T47D (cell line): ENCODE measurements at regions not wholly inside any gene's neighbourhood (a gene's known extent, or its start where the extent isn't known, plus 50 kb on each side); places are given as distances from the start of the nearest gene placed in this dataset.

ENCODE experiments used
- DNase-seq, 2 experiments: peaks; one replicate each; pipeline versions ENCODE4 v3.0.0 to v3.0.0-alpha.2; 2011 to 2012; ENCODE audit warnings: low read depth in 1 of 2, low spot score in 1 of 2
- JUND ChIP-seq: IDR thresholded peaks from 2 replicates; pipeline ENCODE4 v1.6.1; 2012; ENCODE audit warnings: low read depth
- in situ Hi-C: cut with HindIII; loops from 2 replicates; pipeline ENCODE4 v1.10.0; 2016; ENCODE audit warnings: low sequenced_read_pairs, low pct_unique_long_range_greater_than_20kb

DNA sequence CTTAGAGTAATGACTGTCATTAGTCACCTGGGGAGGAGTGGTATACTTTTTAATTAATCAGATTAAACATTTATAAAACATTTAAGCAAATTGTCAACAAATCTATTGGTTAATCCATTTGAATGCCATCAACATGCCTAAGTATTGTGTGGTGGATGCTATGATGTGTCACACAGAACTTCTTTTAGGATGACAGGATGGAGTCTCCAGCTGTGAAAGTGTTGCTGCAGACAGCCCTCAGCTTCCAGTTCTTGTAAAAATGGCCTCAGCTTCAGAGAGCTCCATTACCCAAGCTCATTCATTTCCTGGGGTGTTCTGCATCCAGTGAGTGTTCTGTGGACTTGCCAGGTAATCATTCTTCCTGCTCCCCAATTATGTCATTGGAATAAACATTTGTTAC, 74.3 kb upstream of the CLNK start:
- no peak for TF ChIP-seq JUND
- DNase-seq, result no peak
- in situ Hi-C loops, result no loop called here

DNA sequence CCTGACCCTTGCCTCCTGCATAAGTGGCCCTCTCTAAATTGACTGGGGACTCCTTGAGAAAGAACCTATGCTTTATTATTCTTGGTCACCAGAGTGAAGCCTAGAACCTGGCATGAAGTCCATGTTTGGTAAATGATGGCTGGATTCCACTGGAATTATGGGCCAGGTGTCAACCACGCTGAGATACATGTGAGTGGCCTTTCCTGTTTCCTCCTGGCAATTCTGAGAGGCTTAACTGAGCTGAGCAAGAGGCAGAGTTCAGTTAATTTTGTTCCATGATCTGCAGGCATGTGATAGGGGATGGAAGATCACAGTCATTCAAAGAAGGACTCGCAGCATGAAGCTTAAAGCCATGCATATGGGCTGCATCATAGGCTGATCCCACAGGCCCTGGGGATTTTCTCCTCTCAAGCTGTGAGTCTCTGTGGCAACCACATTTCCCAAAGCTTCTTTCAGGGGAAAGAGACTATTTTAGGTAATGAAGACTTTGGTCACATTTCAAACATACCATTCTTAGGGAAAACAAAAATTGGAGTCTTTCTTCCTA, 69.4 kb upstream of the CLNK start:
- DNase-seq, result no peak
- no peak for TF ChIP-seq JUND
- in situ Hi-C loops, result no loop called here

DNA sequence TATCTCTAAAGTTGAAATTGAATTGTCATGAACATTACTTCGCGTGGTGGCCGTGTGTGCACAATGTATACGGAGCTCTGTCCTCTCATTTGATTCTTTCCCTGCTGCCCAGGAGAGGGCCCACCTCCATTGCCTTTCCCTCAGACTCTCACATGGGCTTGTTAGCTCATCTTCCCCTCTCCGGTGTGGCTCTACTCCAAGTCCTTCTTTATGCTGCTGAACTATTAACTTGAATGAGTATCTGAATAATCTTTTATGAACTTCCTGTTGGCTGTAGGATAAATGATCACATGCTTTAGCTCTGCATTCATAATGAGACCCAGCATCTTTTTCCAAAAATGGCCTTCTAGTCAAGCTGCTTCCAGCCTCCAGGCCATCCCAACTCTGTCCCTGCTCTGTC, 68.8 kb upstream of the CLNK start:
- TF ChIP-seq JUND, result no peak
- no peak for DNase-seq
- in situ Hi-C loops, result no loop called here

DNA sequence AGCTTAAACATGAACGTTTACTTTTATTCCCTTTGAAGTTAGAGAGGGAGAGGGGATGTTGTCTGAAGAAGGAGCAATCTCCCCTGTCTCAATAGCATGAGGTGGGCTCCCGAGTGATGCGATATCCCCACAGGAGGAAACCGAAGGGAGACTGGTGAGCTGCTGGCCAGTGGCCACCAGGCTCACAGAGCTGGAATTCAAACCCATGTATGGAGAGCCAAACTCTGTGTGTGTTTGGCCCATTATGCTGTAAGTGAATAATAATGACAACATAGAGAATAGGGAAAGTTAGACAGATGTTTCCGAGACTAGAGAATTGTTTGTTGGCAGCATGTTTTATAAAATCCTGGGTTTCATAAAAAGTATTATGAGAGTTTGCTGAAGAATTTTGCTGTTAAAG, 66.1 kb upstream of the CLNK start:
- no peak for DNase-seq
- in situ Hi-C loops, result no loop called here
- no peak for TF ChIP-seq JUND

DNA sequence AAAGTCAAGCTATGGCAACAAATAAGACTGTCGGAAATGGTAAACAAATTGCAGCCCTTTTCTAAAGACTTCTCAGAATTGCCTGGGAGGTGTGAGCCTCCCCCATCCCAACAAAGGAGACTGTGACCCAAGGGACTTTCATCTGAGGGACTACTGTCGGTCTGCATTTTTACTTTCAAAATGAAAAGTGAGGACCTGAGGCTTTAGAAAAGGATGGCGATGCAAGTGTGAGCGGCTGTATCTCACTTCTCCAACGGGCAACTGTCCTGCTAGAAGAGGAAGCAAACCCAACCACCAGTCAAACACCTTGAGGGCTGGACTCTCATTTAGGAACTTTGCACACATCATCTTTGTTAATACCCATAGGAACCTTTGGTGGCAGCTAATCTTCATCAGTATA, 62.6 kb upstream of the CLNK start:
- in situ Hi-C loops, result no loop called here
- no peak for DNase-seq
- TF ChIP-seq JUND, result no peak

DNA sequence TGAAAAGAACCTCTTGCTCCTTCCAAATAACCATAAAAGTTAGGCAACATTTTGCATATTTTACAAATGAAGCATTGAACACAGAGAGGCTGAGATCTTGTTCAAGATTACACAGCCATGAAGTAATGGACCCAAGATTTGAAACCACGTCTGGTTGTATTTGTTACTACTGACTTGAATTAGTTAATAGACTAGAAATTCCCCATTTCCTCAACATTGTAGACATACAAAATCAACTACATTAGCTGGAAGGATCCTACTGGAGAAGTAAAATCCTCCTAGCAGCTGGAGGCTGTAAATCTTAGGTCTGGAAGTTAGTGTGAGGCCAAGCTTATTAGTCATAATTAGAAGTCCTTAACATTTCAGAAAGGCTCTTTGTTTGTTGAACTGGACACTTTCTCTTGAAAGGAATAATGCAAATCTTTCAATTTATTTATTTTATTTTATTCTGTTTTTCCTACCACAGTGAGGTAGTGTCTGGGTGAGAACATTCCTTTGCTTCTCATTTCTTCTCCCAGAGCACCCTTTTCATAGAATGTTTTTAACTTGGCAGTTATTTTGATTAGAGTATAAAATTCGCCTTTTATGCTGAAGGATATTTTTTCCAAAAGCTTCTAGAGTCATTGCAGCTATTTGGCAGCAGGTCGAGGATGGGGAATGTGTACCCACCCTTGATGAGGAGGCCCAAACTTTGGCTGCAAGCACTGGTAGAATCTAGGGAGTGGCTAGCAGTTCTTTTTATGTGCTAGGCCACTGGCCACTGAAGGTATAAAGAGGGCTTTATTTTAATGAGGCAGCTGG, 62.0 kb upstream of the CLNK start:
- DNase-seq, result no peak
- in situ Hi-C loops, result no loop called here
- TF ChIP-seq JUND, result no peak

DNA sequence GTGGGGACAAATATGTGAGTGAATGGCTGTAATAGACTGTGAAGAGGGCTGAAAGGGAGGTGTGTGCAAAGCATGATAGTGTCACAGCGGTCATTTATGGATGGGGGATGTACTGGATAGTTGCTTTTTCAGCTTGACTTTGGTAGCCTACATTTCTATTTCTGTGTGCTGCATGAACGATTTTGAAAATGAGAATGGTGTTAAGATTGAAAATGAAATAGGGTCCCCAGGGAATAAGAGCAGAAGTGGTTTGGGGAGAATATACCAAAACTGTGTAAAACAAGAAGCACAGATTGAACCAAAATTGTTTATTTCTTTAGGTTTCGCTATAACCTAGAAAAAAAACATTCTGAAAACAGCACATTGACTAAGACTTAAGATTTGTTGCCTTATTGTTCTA, 58.8 kb upstream of the CLNK start:
- no peak for DNase-seq
- in situ Hi-C loops, result no loop called here
- no peak for TF ChIP-seq JUND

DNA sequence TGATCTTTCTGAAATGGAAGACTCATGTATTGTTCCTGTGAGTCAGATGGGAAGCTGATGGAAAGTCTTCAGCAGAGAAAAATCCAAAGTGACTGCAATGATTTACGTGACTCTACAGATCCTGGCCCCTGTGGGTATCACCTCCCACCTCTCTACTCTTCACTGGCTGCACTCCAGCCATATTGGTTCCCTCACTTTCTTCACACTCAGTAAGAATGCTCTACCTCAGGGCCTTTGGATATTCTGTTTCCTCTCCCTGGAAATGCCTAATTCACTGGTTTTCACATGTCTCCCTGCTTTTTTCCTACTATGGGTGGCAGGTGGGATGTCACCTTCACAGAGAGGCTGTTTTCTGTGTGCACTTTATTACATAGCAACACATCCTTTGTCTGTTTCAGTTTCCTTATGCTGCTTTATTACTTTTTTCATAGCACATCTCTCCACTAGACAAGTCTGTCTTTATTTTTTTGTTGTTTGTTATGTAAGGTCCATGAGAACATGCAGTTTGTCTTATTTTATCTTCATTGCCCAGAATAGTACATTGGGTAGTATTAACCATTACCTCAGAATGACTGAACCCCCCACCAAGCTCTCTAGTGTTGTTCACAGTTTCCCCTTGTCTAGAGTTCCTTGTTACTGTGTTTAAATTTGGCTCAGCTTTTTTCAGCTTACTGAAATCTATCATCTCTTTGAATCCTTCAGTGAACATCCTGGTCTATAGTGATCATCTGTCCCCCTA, 57.6 kb upstream of the CLNK start:
- in situ Hi-C loops, result no loop called here
- DNase-seq, result no peak
- no peak for TF ChIP-seq JUND

DNA sequence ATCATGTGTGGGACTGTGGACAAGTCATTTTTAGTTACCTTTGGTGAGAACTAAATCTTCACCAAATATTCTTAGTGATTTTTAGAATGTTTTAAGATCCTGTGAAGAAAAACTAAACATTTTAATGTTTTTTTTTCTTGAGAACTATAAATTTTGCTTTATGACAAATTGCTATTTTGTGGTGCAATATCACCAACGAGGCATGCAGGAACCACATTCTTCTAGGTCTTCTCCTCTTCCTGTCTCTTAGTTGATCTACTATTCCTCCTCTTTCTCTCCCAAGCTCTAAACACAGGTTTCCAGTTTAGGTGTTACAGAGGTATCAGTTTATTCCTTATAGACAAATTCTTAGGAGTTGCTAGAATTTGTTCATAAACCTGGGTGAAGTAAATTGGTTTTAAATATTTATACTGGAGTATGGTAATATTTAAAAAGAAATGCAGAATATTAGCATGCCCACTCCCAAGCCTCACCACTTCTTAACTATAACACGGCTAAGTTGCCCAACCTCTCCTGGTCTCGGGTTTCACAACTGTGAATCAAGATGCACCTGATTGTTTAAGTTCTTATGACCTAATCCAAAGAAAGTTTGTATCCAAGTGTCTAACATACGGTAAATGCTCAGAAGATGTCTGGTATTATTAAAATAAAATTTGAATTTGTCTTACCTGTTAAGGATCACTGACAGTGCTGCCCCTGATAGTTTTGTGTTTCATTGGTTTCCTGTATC, 56.5 kb upstream of the CLNK start:
- DNase-seq, result no peak
- in situ Hi-C loops, result no loop called here
- TF ChIP-seq JUND, result no peak

DNA sequence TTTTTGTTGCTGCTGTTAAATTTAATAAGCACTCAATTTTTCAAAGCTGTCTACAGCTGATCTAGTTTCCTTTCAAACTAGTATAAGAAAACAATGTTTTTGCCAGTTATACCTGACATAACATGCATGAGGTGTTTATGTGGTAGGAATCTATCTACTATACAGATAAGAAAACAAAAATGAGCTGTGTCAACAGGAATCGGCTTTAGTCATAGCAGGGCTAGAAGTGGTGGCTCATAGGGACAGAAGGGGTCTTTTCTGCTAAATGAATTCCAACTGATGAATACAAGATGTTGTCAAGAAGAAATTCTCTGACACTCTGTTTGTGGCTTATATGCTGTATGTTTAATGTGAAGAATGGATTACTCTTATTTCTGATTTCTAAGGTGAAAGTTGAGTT, 55.7 kb upstream of the CLNK start:
- DNase-seq, result no peak
- TF ChIP-seq JUND, result no peak
- in situ Hi-C loops, result no loop called here

DNA sequence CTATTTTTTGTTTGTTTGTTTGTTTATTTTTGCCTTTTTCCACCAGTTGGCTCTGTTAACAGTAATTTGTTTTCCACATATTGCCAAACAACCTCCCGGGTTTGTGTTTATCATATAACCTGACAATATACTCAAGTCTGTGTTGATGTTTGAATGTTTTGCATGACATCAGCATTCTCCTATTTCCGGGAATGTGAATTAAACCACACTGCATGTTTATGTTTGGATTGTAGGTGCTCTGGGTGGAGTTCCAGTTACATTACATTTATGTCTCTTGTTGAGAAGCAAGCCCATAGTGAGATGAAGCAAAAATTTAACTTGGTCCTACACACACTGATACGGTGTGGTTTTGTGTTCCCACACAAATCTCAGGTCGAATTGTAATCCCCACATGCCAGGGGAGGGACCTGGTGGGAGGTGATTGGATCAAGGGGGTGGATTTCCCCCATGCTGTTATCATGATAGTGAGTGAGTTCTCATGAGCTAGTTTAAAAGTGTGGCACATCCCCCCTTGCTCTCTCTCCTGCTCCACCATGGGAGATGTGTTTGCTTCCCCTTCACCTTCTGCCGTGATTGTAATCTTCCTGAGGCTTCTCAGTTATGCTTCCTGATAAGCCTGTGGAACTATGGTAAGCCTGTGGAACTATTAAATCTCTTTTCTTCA, 54.4 kb upstream of the CLNK start:
- no peak for DNase-seq
- TF ChIP-seq JUND, result no peak
- in situ Hi-C loops, result no loop called here

DNA sequence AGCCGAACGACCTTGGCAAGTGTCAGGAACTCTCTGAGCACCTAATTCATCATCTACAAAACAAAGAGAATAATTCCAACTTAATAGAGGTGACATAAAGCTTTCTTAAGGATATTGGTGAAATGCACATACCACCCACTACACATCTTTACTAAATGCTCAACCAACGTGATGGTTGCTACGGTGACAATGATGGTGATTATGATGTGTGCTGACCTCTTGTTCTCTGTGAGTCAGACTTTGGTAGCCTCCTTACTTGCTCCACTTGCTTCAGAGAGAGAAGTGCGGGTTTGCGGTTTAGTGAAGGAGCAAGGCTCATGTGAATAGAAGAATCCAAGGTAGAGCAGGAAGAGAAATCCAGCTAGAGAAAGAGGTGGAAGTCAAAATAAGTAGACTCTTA, 52.8 kb upstream of the CLNK start:
- DNase-seq, result no peak
- TF ChIP-seq JUND, result no peak
- in situ Hi-C loops, result no loop called here
